HG03575 (cell line): ENCODE measurements at regions not wholly inside any gene's neighbourhood (a gene's known extent, or its start where the extent isn't known, plus 50 kb on each side); places are given as distances from the start of the nearest gene placed in this dataset.
A peak's percentile ranks its signal among the peaks of the same experiment; 100 is the strongest.

Experiments used
- ATAC-seq: cut with Tn5 transposase; IDR thresholded peaks from one replicate; pipeline ENCODE4 v1.9.1; 2021; ENCODE audit not compliant: unreplicated experiment, insufficient number of reproducible peaks, low FRiP score; ENCODE audit errors: extremely low read depth

DNA sequence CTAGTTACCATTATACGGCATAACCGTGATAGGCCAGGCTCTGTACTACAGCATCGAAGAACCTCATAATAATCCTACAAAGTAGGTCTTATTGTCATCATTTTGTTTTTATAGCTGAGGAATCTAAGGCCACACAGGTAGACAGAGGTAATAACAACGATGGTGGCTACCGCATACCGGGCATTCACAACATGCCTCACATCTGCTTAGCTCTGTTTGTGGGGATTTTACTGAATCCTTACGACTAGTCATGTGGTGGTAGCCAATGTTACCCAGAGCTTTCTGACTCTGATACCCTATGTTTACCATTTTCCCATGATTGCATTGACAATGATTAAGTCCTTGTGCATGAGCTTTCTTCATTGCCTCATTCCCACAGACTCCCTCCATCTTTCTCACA, 269.4 kb downstream of the TCF7L2 start:
- no peak for ATAC-seq

- ATAC-seq = no peak
Measured at GRCh38 chr10:113221756-113222168, 271.7 kb downstream of the TCF7L2 start.

- no peak for ATAC-seq
Measured at GRCh38 chr10:113222207-113222606, 272.2 kb downstream of the TCF7L2 start.

- ATAC-seq = no peak
Measured at GRCh38 chr10:113225364-113225763, 275.3 kb downstream of the TCF7L2 start.

DNA sequence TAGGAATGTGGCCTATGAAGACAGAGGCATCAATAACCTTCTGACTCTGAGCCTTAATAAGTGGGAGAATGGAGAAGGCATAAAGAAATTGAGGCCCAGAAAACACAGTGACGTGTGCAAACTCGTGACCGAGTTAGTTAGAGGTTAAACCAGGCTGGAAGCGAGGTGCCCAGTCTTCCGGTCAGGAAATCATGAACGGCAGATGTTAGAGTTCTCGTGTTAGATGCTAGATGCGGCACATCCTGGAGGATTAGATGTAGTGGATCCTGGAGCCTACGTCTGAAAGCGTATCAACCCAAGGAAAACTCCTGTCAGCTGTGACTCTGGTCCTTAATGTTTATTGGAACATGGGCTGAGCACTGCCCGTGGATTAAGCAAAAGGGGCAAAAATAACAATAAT, 275.9 kb downstream of the TCF7L2 start:
- ATAC-seq = no peak

DNA sequence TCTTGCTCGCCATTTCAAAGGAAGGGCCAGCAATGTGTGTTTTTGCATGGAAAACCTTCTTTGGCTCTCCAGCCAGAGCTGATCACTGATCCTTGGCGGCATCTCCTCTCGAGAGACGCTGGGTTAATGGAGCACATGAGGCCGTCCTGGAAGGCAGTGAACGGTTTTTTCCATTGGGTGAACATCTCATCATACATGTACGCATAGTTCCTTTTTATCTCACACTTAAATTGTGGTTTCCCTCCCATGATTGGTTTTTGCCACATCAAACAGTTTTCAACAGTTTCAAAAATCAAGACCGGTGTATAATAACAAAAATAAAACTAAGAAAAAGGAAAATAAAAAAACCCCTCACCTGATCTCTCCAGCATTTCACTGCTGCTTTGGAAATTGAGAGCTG, 276.4 kb downstream of the TCF7L2 start:
- no peak for ATAC-seq

- ATAC-seq = no peak
Measured at GRCh38 chr10:113226831-113227445, 276.9 kb downstream of the TCF7L2 start.

- no peak for ATAC-seq
Measured at GRCh38 chr10:113228530-113228929, 278.5 kb downstream of the TCF7L2 start.

DNA sequence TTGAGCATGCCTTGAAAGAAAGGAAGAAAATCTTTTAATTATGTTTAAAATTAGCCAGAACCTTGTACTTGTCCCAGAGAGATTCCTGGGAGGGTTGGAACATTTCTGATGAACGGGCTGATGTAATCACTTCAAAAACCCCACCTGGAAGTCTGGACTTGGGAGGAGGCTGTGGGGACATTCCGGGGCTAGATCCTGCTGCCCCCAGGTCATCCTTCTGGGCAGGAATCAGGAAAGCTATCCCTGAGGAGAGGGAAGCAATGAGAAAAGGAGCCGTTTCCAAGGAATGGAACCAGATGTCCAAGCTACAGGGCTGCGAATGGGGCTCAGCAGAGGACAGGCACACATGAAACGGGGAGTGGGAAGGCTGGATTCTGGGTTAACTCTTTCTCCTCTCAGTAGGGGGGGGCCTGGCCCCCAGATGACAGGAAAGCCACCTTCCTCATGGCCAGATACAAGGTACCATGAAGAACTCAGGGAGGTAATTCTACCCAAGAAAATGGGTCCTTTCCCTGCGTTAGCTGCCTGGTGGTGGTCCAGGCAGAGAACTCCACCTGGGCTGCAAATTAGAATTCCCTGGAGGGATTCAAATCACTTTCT, 280.1 kb downstream of the TCF7L2 start:
- ATAC-seq = no peak

DNA sequence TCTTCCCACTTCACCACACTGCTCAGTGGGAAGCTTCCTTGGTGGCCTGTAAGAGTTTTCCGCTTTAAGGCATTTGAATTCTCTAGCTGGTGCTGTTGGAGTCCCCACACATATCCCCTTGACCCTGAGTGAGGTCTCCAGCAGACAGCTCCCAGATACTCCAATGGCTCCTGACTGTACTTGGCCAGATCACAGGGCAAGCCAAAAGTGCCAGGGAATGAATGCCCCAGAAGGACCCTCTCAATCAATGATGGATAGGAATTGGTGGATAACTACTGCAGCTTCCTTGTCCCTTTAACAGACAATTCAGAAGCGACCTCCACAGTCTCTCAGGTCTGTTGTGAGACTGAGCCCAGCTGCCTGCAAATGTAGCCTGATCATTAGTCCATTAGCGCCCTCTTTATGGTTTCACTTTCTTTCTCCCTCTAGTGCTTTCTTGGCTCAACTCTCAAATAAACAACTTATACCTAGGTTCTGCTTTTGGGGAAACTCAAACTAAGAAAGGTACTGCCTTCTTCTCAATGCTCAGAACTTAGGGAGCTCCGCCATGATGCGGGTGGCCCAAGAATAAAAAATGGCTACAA, 283.0 kb downstream of the TCF7L2 start:
- peak; percentile 51 for ATAC-seq

GRCh38 chr10:113234481-113234880, 284.4 kb downstream of the TCF7L2 start:
- ATAC-seq = no peak

GRCh38 chr10:113235508-113235907, 285.5 kb downstream of the TCF7L2 start:
- no peak for ATAC-seq

DNA sequence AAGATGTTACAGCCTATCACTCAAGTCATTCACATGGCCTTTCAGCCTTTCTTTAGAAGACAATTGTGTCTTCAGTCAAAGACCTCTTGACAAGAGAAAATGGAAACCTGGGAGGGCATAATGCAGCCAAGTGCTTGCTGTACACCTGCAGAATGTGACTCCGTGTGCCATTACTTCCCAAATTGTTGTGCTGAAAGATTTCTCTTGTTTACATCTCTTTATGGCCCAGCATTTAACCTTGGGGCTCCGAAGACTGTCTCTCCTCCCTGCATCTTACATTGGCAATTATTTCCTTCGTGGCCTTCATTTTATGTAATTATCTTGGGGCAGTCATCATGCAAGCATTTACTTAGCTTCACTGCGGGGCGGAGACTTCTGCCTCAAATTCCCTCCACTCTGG, 287.0 kb downstream of the TCF7L2 start:
- ATAC-seq = no peak

DNA sequence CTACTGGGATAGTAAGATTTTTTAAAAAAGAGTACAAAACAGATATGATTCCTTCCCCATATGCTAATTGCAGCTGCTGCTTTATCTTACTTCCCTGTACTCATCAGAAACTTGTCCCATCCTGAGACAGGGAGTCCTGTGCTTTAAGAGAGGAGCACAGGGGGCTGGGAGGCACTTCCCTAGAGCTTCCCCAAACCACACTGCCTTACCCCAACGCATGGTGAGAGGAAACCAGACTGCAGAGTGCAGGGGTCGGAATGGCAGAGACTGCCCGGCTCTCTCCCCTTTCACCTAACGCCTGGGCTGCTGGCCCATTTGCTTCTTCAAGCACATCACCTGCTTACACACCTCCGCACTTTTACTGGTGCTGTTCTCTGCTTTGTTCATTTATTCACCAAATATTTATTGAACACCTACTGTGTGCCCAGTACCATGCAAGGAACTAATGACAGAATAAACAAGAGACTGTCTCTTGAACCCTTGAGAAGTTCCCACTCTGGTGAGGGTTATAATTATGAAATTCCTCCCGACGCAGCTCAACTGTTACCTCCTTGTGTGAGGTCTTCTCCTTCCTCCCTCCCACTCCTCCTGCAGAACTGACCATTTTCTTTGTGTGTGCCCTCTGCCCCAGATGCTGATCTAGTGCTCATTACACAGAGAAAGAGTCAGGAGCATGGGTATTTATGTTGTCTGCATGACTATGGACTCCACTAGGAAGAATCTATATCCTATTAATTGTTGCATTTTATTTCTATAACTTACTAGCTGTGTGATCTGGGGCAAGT, 289.7 kb downstream of the TCF7L2 start:
- no peak for ATAC-seq

GRCh38 chr10:113240736-113241135, 290.7 kb downstream of the TCF7L2 start:
- ATAC-seq = no peak

- ATAC-seq = no peak
Measured at GRCh38 chr10:113241599-113242360, 291.7 kb downstream of the TCF7L2 start.

DNA sequence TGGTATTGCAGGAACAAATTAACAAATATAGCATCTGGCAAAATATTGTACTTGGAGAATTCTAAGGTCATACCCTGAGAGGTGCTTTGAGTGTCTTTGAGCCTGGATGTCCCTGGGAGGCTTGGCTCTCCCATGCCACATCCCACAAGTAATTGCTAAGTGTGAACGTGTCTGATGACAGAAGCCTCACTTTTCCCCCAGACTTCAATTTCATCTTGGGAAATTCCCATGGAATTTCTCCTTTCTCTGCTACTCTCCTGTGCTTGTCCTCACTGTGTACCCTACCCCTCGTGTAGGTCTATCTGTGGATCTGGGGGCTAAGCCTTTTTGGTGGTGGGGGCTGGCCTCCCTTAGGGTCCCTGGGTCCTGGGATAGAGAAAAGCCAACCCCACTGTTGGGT, 293.3 kb downstream of the TCF7L2 start:
- ATAC-seq = no peak

GRCh38 chr10:113244750-113245149, 294.7 kb downstream of the TCF7L2 start:
- ATAC-seq = no peak

- no peak for ATAC-seq
Measured at GRCh38 chr10:113245286-113245685, 295.2 kb downstream of the TCF7L2 start.
